ENCODE measurements at regions not wholly inside any gene's neighbourhood (a gene's known extent, or its start where the extent isn't known, plus 50 kb on each side); places are given as distances from the start of the nearest gene placed in this dataset.

DNA sequence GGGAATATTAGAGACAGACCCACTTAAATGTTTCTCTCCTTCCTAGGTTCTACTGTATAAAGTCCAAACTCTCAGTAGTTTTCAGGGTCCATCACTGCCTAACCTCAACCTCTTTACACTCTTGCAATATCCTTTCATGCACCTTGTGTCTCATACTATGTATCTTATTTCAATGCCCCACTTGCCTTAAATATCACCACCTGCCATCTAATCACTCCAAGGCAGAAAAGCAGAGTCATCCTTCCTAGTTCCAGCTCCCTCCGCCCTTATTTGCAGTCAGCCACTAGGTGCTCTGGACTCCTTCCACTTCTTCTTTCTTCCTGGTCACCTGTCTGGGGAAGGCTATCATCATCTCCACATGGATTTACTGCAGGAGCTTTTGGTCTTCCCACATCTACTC lies 322.0 kb downstream of the MFSD1 start:
- in situ Hi-C loops (cut with HindIII; ENCODE audit: low sequenced_read_pairs) = no loop called here

DNA sequence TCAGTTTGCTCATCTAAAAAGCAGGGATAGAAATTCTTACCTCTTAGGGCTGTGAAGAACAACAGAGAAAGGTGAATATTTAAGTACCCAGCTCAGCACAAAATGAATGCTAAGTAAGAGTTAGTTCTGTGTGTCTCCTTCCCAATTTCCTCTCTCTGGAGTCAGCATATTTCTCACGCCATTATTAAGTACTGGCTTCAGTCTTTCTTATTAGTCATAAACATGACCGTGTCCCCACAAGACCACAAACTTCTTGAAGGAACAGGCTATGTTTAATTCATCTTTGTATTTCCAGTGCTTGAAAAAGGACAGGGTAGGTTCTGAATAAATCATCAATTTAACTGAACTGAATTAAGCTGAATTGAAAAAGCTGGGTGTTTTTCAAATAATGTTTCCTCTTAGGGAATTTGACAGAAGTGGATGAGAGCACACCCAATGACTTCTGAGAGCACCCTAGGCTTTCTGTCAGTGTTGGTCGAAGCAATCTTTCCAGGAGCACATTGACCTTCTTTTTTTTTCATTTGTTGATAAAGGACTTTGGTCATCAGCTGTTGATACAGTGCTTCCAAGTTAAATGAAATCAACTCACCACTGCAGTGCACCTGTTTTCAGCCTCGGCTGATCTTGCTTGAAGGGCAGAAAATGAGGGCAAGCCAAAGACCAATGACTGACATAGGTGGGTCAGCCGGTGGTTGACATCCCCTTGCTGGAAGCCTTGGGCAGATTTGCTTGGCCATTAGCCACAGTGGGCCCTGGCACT lies 324.6 kb downstream of the MFSD1 start:
- in situ Hi-C loops (cut with HindIII; ENCODE audit: low sequenced_read_pairs) = no loop called here

DNA sequence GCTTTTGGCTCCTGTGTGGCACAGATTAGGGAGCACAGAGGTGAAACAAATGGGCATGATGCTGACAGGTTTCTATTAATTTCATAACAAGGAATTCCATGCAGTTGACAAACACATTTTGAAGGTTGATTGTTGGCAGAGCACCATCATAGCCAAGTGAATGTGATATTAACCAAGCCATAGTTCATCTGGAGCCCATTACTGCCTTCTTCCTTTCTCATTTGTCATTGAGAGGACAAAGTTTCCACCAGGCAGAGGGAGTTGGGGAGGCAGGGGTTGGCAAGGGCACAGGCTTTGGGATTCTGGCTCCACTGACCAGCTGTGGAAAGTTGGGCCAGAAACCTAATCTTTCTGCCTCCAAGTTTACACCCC lies 325.2 kb downstream of the MFSD1 start:
- in situ Hi-C loops (cut with HindIII; ENCODE audit: low sequenced_read_pairs) = no loop called here

DNA sequence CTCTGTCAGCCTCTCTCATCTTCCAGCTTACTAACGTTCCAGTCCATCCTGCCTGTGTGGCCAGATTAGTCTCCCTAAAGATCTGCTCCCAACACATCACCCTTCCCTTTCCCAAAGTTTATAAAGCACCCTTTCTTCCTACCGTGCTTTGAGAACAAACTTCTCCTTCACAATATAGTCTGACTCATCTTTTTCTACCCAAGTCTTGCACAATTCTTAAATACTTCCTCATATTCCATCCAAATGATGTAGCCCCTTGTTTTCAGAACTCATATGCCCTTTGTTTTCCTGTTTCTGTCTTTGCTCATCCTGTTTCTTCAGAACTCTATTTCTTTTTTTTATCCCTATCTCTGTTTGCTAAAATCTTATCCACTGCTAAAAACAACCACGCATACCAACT lies 326.8 kb downstream of the MFSD1 start:
- in situ Hi-C loops (cut with HindIII; ENCODE audit: low sequenced_read_pairs) = no loop called here

DNA sequence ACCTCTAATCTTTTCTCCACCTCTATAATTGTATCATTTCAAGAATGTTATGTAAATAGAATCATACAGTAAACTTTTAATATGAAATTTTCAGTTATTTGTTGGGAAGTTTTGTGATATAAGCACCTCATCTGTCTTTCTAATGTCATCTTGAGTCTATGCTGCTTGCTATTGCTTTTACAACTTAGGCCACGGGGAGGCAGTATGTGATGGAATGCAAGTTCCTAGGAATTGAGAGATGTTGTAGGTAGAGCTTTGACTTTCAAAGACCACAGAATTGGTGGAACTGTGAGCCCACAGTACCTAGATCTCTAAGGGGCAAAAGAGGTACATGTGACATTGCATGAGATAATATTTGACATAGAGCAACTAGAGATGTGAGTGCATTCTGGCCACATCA lies 328.3 kb downstream of the MFSD1 start:
- in situ Hi-C loops (cut with HindIII; ENCODE audit: low sequenced_read_pairs) = no loop called here

DNA sequence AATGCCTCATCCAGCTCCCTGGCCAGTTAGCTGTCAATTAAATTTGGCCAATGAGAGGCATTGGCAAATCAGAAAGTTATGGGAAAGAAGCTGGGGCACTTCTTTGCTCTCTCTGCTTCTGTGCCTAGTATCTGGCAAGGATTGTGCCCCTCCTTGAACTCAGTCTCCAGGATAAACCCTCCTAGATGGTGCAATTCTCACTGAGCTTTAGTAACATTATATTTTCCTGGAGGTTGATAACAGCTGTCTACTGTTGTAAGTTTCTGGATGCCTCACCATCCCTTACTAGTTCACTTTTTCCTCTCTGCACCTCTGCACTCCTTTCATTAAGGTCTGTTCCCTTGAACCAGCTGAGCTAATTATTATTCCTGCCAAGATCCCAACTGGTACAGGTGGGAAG lies 329.5 kb downstream of the MFSD1 start:
- in situ Hi-C loops (cut with HindIII; ENCODE audit: low sequenced_read_pairs) = no loop called here

DNA sequence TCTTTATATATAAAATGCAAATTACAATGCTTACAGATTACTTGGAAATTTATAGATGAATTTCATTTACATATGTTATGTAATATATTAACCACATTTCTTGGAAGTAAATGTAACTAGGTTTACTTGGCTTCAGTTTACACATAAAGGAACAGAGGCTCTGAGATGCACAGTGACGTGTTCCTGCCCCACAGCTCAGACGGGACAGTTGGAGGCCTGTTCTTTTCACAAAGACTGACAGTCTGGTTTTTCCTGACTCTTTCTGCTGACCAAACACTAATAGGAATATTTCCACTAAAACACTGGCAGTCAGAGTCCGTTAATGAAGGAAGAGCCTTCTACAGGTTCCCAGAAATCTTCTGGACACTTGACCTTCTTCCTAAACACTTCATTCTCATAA lies 336.1 kb downstream of the MFSD1 start:
- in situ Hi-C loops (cut with HindIII; ENCODE audit: low sequenced_read_pairs) = no loop called here

DNA sequence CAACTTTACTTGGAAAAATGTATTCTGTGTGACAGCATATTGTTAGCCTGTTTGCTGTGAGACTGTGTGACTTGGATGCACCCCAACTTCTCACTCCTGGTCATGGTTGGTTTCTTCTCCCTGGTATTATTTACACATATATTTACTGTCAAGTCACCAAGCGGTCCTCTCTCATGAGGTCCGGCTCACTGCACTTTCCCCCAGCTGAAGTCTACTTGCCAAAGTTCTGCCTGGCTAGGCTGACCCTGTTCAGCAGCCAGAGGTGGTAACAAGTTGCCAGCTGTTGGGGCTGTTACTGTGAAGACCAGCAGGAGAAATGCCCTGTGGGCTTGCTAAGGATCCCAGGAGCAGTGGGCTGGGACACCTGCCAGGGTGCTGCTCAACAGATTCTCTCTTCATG lies 337.5 kb downstream of the MFSD1 start:
- in situ Hi-C loops (cut with HindIII; ENCODE audit: low sequenced_read_pairs) = no loop called here

DNA sequence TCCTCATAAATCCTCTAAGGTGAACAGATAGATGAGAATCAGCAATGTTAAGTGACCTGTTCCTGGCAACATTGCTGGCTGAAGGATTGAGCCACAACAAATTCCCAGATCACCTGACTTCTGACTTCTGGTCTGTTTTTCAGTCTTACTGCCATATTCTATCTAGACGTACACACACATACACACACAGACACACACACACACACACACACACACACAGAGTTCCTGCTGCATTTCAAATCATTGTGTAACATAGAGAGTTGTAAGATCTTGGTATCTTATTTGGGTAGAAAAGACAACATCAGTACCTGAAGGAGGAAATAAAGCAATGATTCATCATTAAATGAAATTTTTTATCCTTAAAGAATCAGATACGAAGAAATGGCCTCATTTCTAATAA lies 342.6 kb downstream of the MFSD1 start:
- in situ Hi-C loops (cut with HindIII; ENCODE audit: low sequenced_read_pairs) = no loop called here

DNA sequence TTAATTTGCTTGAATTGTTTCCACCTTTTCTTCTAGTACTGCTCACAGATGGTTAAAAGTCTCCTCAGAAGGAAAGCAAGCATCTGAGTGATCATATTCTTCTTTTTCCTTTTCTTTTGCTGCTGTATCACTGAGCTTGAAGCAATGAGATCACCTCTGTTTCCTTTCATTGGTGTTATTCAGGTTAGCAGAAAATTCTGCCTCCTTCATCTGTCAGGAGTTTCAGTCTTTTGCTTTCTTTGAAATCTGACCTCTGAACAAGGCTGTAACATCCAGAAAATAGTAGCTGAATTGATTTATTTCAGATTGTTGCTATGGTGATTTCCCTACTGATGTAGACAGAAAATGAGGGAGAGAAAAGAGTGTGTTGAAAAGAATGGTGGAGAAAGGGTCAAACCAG lies 343.0 kb downstream of the MFSD1 start:
- in situ Hi-C loops (cut with HindIII; ENCODE audit: low sequenced_read_pairs) = no loop called here

DNA sequence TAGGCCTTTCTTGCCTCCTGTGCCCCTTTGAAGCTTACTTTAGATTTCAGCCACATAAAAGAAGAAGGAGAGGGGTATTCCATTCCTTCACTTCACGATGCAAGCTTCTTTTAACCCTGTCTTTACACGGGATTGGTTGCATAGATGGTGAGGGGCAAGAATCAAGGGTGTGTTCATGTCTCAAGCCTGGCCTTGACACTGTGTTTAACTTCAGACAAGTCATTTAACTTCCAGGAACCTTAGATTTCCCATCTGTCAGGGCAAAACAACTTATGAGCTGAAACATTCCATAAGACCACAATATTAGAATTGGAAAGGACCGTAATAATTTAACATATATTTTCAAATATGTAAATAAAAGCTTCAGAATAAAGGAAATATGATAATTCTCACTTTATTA lies 344.5 kb downstream of the MFSD1 start:
- in situ Hi-C loops (cut with HindIII; ENCODE audit: low sequenced_read_pairs) = no loop called here

DNA sequence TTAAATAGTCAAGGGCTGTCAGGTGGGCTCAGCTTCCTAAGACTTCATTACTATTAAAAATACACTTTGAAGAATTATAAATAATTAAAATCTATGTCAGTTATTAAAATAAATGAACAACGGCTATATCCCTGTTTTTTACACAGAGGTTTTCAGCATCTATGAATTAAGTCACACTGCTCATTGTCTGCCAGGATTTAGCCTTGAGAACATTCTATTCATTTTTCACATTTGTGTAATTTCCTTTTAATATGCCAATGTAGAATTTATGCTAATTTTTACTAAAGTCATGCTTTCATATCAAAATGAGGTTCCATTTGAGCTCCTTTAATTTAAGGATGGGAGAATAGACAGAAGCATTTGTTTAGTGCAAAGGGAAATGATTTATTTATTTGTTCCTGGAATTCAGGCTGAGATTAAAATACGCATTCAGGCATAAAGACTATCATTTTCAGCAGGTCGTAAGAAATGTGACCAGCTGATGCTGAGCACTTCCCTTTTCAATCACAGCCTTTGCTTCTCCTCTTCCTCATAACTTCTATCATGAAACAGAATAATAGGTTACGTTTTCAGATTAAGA lies 345.1 kb downstream of the MFSD1 start:
- in situ Hi-C loops (cut with HindIII; ENCODE audit: low sequenced_read_pairs) = no loop called here

DNA sequence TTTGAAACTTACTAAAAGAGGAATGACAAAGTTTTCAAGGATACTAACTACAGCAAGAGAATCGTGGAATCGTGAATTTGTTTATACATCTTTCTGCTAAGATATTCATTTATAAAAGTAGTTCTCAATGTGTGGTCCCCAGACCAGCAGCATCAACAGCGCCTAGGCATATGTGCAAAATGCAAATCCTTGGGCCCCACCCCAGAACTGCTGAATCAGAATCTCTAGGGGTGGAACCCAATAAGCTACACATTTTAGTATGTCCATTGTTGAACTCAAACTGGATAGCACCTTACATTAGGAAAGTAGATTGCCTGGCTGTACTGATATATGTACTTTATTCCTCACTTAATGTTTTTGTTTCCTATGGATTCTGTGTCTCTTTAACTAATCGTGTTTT lies 346.0 kb downstream of the MFSD1 start:
- in situ Hi-C loops (cut with HindIII; ENCODE audit: low sequenced_read_pairs) = no loop called here

DNA sequence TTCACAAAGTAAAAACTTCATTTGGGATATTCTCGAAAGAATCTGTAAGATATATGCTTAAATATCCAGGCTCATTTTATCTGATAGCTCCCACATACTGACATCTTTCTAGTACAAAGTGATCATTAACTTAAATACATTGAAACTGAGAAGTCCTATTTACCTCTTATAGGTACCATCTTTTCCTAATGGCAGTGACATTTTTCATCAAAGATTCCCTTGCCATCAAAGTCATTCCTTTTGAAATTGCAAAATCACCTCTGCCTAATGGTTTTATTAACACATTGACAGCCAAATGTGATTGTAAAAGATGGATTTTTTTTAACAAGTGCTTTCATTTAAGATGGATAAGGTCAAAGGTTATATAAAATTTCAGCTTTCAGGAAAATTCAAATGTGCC lies 346.6 kb downstream of the MFSD1 start:
- in situ Hi-C loops (cut with HindIII; ENCODE audit: low sequenced_read_pairs) = no loop called here

DNA sequence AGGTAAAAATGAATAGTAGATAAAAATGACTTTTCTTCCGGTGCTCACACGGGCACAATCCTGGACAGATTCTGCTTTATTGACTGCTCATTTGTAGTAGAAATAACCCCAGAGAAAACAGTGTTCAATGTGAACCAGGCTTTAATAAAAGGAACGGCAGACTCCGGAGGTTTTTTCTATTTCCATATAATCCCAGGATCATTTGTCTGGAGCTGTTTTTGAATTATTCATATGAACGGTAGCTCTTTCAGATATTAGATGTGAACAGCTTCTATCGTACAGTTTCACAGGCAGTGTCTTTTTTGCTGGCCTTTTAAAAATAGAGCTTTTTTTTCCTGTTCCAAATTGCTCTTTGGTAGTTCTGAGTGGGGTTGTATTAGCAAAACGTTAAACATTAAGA lies 347.3 kb downstream of the MFSD1 start:
- in situ Hi-C loops (cut with HindIII; ENCODE audit: low sequenced_read_pairs) = no loop called here

DNA sequence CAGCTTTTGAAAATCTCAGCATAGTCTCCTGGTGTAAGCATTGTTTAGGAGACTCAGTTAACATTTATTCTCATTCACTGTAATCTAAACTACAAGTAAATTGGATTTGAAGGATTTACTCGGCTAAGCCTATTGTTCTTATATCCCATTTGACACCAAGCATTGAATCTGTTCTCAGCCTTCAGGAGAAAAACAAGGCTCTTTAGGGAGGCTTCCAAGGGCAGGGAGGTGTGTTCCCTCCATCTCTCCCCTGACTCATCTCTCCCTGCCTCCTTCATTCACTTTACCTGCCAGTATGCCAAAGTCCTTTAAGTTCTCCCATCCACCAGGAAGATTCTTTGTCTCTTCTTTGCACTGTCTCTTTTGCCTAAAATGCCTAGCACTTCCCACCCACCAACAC lies 347.8 kb downstream of the MFSD1 start:
- in situ Hi-C loops (cut with HindIII; ENCODE audit: low sequenced_read_pairs) = no loop called here

DNA sequence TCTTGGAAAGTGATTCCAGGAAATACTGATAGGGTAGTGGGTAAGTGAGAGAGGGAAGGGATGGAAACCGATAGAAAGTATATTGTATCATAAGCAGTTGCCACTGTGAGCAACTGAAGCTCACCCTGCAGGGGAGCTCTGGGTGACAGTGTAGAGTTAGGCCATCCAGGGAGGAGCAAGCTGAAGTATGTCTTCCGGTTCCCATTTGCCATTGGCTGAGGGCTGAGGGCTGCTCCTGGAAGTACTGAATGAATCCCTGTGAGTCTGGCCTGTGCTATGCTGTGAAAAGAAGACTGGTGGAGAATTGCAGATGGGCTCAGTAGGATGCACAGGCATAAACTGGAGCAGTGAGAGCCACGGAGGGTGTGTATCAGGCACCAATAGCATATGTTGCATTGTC lies 348.3 kb downstream of the MFSD1 start:
- in situ Hi-C loops (cut with HindIII; ENCODE audit: low sequenced_read_pairs) = no loop called here

DNA sequence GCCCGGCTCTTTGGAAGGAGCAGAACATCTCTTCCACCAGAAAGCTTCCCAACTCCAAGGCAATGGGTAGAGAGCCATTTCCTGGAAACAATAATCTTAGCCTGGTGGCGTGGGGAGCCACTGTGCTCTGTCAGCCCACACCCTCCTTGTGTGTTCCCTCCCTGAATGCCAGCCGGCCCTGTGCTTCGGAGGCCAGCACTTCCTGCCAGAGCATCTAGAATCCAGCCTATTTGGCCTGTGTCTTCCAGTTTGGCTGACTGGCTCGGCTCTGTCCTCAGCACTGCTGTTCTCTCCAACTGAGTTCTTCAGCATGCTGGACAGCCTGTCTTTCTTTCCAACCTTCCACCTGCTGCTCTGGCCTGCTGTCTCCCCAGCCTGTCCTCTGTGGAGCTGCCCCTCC lies 349.3 kb downstream of the MFSD1 start:
- in situ Hi-C loops (cut with HindIII; ENCODE audit: low sequenced_read_pairs) = no loop called here

DNA sequence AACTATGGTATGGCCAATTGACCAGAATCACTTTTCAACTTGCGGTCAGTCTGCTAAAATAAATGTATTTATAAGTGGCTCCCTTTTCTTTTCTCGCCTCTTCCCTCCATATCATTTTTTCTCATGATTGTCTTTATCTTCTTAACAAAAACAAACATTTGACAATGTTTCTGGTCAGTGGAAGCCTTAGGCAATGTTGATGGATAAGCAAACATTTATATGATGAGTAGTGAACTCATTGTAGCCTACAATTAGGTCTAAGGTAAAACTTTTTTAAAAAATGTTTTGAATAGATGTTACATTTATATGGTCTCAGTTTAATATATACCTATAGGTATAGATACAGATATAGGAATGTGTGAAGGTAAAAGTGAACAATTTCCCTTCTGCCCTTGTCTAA lies 355.4 kb downstream of the MFSD1 start:
- in situ Hi-C loops (cut with HindIII; ENCODE audit: low sequenced_read_pairs) = no loop called here

DNA sequence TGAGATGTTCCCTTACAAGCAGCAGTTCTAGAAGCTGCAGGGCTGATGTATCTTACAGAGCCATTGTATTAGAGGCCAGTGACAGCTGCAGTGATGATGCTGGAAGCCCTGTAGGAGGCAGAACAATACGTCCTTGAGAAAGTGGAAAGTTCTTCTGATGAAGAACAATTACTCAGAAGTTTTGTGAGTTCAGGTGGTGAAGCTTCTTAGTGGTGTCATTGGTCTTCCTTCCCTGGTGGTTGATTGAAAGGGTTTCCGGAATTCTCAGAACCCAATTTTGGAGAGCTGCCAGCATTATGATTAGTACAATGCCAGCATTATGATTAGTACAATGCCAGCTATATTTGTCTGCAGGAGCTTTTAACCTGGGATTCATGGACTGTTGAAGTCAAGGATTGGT lies 356.4 kb downstream of the MFSD1 start:
- in situ Hi-C loops (cut with HindIII; ENCODE audit: low sequenced_read_pairs) = no loop called here

DNA sequence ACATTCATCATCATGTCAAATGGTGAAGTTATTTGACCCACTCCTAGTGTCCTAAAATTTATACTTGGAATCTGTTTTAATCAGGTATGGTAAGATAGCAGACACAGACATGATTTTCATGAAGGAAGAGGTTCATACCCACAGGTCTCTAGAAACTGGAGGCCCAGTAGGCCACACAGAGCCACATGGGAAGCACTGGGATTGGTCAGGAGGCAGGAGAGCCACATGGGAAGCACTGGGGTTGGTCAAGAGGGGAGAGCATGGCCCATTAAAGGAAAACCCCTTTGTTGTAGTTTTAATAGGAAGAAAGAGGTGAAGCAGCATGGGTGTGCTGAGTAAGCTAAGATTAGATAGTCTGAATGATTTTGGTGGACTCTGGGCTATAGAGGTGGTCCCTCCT lies 356.9 kb downstream of the MFSD1 start:
- in situ Hi-C loops (cut with HindIII; ENCODE audit: low sequenced_read_pairs) = no loop called here

DNA sequence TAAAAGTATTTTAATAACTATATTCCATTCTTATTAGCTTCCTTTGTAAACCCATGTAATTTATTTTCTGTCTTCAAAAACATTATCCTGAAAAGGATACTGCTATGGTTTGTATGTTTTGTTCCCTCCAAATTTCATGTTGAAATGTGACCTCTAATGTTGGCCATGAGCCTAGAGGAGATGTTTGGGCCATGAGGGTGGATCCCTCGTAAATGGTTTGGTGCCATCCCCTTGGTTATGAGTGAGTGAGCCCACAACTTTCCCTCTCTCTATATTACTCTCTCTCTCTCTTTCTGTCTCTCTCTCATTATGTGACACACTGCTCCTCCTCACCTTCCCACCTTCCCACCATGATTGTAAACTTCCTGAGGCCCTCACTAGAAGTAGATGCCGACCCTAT lies 357.7 kb downstream of the MFSD1 start:
- in situ Hi-C loops (cut with HindIII; ENCODE audit: low sequenced_read_pairs) = no loop called here

DNA sequence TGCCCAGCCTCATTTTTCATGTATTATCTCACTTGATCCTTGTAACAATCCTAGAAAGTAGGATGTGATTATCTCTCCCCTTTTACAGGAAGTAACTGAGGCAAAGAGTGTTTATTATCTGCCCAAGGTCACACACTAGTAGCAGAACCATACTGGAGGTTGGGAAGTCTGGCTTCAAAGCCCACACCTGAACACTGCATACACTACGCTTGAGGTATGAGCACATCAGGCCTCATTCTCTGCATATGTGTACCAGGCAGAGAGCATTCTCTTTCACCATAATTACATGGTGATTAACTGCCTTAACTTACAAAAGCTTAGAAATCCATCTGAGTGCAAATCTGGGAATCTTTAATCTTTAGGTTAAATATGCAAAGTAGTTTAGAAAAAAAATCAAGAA lies 361.8 kb downstream of the MFSD1 start:
- in situ Hi-C loops (cut with HindIII; ENCODE audit: low sequenced_read_pairs) = no loop called here

All from endothelial cell of hepatic sinusoid (primary cell).